ENCODE measurements at regions not wholly inside any gene's neighbourhood (a gene's known extent, or its start where the extent isn't known, plus 50 kb on each side); places are given as distances from the start of the nearest gene placed in this dataset.

DNA sequence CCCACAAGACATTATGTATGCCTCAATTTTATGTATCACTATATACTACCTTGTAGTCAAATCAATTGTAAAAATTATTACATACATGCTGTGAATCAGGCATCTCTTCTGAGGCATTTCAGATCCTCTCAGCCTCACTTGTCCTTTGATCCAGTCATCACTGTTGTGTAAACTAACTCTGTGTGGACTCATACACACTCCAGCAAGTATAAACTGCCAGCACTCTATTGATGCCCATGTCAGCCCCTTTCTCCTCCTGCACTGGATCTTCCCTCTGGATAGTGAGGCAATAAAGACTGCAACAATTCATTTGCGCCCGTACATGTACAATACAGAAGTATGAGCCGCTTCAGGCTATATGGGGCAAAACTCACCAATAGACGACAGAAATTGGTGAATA lies 364.7 kb upstream of the TGFBR2 start:
- no peak for TF ChIP-seq POLR2AphosphoS5 (IDR thresholded peaks at IDR 0.05)
- TF ChIP-seq, protein P1, sequence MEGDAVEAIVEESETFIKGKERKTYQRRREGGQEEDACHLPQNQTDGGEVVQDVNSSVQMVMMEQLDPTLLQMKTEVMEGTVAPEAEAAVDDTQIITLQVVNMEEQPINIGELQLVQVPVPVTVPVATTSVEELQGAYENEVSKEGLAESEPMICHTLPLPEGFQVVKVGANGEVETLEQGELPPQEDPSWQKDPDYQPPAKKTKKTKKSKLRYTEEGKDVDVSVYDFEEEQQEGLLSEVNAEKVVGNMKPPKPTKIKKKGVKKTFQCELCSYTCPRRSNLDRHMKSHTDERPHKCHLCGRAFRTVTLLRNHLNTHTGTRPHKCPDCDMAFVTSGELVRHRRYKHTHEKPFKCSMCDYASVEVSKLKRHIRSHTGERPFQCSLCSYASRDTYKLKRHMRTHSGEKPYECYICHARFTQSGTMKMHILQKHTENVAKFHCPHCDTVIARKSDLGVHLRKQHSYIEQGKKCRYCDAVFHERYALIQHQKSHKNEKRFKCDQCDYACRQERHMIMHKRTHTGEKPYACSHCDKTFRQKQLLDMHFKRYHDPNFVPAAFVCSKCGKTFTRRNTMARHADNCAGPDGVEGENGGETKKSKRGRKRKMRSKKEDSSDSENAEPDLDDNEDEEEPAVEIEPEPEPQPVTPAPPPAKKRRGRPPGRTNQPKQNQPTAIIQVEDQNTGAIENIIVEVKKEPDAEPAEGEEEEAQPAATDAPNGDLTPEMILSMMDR (IDR thresholded peaks at IDR 0.05): no peak
